GM12874 (cell line): ENCODE measurements at regions not wholly inside any gene's neighbourhood (a gene's known extent, or its start where the extent isn't known, plus 50 kb on each side); places are given as distances from the start of the nearest gene placed in this dataset.

Source experiments
- TF ChIP-seq, protein P1 (sequence below): IDR thresholded peaks from 2 replicates; pipeline ENCODE4 v1.5.1; 2011; ENCODE audit warnings: low read depth, mild to moderate bottlenecking, control low read depth, low read length, moderate library complexity; ENCODE audit not compliant: insufficient read depth

DNA sequence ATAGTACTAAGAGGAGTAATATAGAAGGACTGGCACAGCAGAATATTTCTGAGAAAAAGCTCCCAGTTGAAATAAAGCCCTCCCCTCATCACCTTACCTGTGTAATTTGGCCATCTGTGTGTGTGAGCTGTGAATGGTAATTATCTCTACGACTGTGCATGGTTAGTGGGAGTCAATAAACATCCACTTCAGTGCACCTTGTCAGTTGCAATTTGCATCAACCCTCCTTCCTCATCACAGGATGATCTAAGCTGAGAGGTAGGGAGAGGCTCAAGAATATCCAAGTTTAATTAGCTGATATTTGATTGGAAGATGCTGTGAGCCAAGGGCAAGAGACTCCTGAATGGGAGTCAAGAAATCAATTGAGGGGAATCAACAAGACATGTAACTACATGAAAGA, 694.9 kb upstream of the KLHL29 start:
- TF ChIP-seq, protein P1, sequence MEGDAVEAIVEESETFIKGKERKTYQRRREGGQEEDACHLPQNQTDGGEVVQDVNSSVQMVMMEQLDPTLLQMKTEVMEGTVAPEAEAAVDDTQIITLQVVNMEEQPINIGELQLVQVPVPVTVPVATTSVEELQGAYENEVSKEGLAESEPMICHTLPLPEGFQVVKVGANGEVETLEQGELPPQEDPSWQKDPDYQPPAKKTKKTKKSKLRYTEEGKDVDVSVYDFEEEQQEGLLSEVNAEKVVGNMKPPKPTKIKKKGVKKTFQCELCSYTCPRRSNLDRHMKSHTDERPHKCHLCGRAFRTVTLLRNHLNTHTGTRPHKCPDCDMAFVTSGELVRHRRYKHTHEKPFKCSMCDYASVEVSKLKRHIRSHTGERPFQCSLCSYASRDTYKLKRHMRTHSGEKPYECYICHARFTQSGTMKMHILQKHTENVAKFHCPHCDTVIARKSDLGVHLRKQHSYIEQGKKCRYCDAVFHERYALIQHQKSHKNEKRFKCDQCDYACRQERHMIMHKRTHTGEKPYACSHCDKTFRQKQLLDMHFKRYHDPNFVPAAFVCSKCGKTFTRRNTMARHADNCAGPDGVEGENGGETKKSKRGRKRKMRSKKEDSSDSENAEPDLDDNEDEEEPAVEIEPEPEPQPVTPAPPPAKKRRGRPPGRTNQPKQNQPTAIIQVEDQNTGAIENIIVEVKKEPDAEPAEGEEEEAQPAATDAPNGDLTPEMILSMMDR: no peak

DNA sequence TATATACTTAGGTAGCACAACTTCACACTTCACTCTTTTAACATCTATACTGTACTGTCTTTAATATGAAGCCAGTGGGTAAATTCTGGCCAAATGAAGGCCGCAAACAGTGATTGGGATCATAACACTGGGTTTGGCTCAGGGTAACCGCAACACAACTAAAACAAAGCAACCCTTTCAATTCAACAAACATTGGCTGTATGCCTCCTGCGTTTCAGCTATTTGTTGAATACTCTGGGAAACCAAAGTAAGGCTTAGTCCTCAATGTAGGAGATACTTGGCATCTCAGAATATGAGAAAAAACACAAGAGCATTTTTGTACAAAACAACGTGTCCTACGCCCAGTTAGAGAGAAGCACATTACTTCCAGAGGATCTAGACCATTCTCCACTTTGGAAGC, 693.3 kb upstream of the KLHL29 start:
- TF ChIP-seq, protein P1: no peak

DNA sequence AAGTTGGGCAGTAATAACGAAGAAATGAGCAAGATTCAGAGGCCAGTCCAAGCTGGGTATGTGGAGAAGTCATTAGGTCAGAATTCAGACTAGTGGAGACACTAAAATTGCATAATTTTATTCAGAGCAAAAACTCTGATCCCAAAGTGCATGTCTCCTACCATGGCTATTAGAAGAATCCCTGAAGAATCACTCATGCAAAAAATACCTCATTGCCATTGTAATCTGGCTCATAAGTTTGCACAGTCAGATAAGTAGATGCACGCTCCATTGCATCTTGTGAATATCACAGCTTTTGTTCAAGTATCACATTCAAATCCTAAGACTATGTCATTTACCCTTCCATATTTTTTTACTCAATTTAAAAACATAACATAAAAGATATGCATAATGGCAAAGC, 692.2 kb upstream of the KLHL29 start:
- TF ChIP-seq, protein P1: no peak

DNA sequence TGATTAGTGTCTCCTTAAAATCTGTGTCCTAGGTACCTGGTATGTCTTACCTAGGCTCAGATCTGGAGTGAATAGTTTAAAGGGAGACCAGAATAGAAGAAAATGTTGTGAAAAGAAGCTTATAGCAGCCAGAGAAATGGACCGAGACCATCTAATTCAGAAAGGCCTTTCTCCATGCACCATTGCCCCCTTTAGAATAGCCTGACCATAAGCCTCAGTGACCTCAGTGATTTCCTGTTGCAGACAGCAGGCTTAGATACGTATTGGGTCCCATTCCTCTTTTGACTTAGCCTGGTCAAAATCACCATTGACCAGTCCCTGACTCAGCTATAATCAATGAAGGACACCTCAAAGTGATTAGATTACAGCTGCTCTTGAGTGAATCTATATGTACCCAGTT, 690.7 kb upstream of the KLHL29 start:
- TF ChIP-seq, protein P1: no peak

DNA sequence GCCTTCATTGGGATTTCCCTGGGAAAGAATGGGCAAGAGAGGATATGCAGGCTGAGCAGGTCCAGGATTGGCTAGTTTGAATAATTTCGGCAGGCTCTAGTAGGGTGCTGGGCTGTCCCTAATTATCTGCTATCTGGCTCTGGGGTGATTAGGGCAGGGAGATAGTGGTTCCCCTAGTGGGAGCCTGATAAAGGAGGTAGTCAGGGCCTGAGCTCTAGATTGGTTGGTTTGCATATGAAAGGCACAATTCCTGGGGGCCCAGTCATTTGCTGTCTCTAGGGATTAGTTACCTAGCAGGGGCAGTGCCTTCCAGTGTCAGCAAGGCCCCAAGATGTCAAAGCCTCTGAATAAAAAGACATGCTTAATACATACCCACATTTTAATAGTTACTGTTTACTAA, 690.1 kb upstream of the KLHL29 start:
- TF ChIP-seq, protein P1: no peak

DNA sequence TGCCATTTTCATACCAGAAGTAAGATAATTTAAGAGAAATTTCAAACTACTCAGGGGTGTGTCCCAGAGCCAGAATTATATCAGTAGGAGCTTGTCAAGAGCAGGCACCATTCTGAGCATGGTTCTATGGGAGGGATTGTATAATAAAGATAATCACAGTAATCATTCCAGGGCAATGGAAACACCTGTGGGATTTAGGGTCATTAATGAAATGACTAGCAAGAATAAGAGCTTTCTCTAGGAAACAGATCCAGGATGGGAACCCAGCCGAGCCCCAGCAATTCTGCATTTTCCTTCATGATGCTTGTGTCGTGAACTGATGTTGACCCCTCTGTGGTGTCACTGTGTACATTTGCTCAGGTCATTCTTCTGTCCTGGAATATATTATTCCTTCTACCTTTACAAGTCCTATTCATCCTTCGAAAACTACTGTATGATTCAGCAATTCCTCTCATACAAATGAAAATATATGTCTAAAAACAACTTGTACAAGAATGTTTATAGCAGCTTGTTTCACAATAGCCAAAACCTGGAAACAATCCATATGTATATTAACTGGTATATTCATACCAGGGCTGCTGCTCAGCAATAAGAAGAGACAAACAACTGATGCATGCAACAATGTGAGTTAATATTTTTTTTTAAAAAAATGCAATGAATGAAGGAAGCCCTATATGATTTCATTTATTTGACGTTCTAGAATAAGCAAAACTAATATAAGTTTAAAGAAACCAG, 687.8 kb upstream of the KLHL29 start:
- TF ChIP-seq, protein P1: no peak

DNA sequence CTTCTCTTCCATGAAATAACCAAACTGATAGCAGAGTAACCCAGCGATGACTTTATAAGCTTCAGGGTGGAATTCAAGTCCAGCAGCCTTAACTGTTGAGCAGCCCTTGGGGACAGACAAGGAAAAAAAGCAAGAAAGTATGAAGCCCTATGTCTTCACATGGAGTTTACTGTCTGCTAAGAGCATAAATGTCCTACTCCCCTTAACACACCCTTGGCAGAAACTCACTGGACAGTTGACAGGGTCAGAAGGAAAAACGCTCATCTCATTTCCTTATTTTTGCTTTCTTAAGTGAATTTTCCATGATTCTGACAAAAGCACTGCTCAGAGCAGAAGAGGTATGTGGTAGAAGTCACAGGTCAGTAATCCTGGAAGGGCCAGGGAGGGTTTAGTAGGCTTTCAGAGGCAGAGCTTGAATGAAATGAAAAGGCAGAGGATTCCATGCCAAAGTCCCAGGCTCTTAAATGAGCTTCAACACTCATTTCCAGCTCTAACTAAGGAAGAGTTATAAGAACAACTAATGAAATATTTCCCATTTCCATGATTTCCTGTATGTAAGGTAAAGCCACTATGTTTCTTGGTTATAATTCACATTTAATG, 683.3 kb upstream of the KLHL29 start:
- TF ChIP-seq, protein P1: no peak
